COLO829 (cell line): ENCODE measurements at regions not wholly inside any gene's neighbourhood (a gene's known extent, or its start where the extent isn't known, plus 50 kb on each side); places are given as distances from the start of the nearest gene placed in this dataset.
"Not testable (repeated sequence)": the region's sequence is repeated elsewhere in the genome, so short reads cannot be mapped to it uniquely, and the experiment has no call there.

ENCODE experiments used
- DNase-seq: peaks from one replicate; pipeline ENCODE4 v3.0.0; 2012; ENCODE audit warnings: low spot score

DNA sequence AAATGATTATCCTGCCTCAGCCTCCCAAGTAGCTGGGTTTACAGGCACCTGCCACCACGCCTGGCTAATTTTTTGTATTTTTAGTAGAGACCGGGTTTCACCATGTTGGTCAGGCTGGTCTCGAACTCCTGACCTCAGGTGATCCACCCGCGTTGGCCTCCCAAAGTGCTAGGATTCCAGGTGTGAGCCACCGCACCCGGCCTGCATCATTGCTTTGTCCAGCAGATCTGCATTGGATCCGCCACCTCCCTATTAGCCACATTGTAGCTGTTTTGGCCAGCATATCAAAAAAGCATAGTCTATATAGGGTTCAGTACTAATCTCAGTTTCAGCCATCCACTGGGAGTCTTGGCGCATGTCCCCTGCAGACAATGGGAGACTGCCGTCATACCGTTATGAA, 194.6 kb upstream of the SHH start:
- DNase-seq: not testable (repeated sequence)

GRCh38 chr7:156006024-156006423, 193.8 kb upstream of the SHH start:
- no peak for DNase-seq

DNA sequence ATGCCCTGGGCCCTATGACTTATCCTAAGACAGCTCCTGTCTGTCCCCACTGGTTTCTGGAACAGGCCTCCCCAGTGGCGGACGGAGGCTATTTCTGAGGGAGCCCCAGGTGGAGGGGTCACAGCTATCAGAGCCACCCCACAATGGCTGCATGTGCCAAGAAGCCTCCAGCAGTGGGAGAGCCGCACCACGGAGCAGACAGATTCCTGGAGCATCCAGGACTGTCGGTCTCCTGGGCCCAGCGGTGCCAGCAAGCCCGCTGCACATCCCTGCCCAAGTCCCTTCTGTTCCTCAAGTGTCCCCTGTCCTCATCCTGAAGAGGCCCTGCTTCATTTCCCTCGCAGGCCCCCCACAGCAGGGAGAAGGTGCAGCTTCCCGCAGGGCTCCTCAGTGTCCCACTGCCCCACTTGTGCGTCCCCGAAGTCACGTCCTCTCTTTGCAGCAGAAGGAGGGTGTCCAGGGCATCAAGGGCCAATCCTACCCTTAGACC, 193.0 kb upstream of the SHH start:
- no peak for DNase-seq

DNA sequence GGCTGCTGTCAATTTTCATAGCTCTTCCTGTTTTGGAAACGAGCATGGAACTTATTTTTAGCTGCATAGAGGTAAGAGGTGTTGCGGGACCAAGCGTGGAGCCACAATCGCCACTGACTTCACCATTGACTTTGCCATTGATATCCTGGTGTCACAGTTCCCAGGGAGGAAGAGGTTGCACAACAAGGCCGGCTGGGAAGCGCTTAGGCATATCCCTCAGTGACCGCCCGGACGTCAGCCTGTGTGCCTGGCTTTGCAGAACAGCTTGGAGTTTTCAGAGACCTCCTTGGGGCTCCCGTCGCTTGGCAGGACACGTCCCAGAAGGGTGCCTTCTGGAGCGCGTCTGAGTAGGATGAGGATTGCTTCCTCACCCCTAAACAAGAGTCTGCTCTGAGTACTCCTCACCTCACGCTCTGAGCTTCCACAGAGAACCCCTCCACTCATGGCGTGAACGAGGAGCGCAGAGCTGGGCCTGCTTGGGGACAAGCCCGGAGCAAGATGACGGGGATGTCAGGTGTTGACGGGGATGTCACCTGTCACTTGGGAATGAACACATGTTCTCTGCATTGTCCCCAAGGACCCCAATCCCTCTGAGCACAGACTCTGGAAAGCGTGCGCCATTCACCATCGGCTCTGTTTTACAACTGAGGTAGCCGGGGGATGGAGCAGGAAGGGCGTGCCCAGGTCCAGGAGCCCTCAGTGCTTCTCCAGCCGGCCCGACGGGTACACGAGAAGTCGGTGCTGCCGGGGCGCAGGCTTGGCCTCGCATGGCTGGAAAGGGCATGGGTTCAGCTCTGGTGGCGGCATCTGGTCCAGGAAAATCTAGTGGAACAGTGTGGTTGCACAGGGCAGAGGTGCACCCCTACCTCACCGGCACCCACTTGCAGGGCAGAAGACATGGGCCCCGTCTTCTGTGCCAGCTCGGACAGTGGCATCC, 192.3 kb upstream of the SHH start:
- no peak for DNase-seq

- DNase-seq: no peak
Measured at GRCh38 chr7:156003220-156004162, 191.2 kb upstream of the SHH start.

GRCh38 chr7:156002362-156003066, 190.3 kb upstream of the SHH start:
- no peak for DNase-seq

DNA sequence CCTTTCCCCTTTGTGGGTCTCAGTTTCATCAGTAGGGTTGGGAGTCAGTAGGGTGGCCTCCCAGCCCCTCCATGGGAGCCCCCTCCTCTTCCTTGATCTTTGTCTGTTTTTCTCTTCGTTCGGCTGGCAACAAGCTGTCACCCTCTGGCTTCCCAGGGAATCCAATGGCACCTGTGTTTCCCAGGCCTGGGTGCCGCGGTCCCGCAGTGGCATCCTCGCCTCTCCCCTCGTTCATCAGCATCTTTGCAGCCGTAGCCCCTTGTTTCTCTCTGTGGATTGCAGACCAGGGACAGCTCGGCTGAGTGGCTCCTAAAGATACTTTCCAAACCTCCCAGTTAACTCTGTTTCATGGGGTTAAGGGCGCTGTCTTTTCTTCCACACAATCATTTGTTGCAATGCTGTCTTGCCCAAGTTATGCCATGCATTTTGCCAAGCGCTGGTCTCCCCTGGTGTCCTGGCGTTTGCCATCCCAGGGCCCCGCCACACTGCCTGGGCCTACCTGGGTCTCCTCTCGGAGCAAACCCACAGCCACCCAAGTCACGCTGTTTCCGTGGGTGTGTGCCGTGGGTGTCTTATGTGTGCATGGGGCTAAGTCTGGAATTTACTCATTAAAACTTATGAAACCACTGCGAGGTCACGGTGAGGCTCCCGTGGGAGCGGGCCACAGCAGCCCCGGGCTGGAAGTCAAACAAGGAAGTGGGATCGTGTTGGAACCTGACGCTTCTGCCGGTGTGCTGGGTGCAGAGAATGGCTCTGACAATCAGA, 189.4 kb upstream of the SHH start:
- DNase-seq: no peak

- DNase-seq: no peak
Measured at GRCh38 chr7:156000601-156001396, 188.5 kb upstream of the SHH start.

GRCh38 chr7:155999631-156000489, 187.6 kb upstream of the SHH start:
- no peak for DNase-seq

DNA sequence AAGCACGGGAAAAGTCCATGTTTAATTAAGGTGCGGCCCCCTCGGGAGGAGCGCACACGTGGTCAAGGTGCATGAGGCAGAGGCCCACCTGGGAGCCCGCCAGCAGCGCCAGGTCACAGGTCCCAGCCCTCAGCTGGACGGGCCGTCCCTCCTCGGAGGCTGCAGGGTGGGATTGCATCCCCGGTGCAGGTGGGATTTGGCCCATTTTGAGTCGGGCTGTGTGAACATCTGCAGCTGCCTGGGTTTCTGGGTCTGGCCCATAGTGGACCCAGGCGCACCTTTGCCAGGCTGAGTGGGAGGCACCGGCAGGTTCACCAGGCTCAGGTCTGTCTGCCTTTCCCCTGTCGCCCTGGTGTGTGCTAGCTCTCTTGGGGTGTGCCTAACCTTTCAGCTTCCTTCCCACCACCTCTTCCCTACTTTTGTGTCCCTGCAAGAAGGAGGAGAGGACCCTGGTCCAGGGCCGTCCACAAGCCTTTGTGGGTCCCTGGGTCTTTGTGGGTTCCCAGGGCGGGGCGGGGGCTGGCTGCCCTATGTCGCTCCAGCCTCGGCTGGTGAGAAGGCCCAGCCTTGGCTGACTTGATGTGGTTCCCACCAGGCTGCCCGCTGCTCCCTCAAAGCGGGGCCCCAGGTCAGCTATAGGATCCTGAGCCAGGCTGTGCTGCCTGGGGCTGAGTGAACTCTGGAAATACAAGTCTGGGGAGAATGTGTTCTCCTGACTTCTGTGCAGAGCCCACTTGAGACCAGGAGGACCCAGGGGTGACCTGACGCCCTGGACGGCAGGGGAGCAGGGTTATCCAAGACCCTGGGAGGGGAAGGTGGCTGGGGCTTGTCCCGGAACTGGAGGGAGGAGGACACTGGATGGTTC, 186.7 kb upstream of the SHH start:
- no peak for DNase-seq

GRCh38 chr7:155998328-155998691, 186.0 kb upstream of the SHH start:
- DNase-seq: no peak

GRCh38 chr7:155997431-155998327, 185.4 kb upstream of the SHH start:
- DNase-seq: no peak

- DNase-seq: no peak
Measured at GRCh38 chr7:155996718-155997280, 184.5 kb upstream of the SHH start.

DNA sequence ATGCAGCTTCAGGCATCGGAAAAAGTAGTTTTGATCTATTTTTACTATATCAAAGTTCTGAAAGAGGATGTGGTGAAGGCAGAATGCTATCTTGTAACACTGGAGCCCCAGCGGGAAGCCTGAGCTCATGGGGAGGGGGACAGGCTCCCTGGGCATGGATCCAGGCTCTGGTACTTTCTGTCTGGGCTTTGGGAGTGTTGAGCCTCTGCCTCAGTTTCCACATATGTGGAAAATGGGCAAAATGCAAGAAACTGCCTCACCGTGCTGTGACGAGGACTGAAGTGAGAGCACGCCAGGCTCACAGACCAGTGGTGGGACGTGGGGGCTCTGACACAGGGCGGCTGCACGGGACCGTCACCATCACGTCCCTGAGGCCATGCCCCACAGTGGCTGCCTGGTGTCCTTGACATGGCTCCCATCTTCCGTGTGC, 182.9 kb upstream of the SHH start:
- no peak for DNase-seq

DNA sequence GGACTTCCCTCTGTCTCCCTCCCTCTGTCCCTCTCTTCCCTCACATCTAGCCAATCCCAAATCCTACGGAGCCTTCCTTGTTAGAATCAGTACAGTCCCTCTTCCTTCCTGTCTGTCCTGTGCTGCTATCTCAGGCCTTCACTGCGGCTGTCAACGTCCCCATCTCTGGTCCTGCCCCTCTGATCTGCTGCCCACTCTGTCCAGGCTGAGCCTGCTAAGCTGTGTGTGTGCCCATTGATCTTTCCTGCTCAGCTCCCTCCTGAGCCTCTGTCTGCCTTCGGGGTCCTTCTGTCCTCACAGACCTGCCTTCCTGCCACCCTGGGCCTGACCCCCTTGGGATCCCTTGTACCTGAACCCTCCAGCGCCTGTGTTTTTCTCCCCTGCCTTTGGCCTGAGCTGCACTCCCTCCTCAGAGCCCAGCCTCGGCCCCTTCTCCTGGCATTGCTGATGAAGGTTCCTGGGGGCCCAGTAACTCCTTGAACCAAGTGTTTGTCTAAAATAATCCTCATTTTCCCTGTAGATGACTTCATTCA, 182.1 kb upstream of the SHH start:
- DNase-seq: no peak

GRCh38 chr7:155993420-155994278, 181.4 kb upstream of the SHH start:
- no peak for DNase-seq
